Panc1 (cell line): ENCODE measurements at regions not wholly inside any gene's neighbourhood (a gene's known extent, or its start where the extent isn't known, plus 50 kb on each side); places are given as distances from the start of the nearest gene placed in this dataset.

ENCODE experiments used
- ATAC-seq: fragments of 200-7000 bp; cut with Tn5 transposase; 2 replicates; pipeline ENCODE4 v1.9.1; 2020; ENCODE audit warnings: mild to moderate bottlenecking, moderate library complexity
- BruUV-seq: library from RNA; stranded (reverse); fragments of 400-500 nt; replicated peaks from 2 replicates; lab custom pipeline; 2021; lab: Mats Ljungman, UMichigan
- CTCF ChIA-PET: fragments of 300-600 bp; sonication (Branson Sonifier 250); formaldehyde crosslinking; loops from one replicate; lab custom pipeline; 2022; ENCODE audit warnings: antibody characterized with exemption; lab: Charles Lee
- POLR2A ChIA-PET: fragments of 300-600 bp; sonication (Branson Sonifier 250); formaldehyde crosslinking; loops from one replicate; lab custom pipeline; 2022; ENCODE audit warnings: antibody characterized with exemption; lab: Charles Lee
- DNase-seq: peaks from one replicate; pipeline ENCODE4 v3.0.0-alpha.2; 2010; ENCODE audit warnings: low read depth, low spot score
- H3K27ac ChIP-seq: 2 replicates; pipeline ENCODE4 v1.5.1; 2011; ENCODE audit warnings: mild to moderate bottlenecking, low read length, inconsistent platforms
- H3K27me3 ChIP-seq: fragments of 200-500 bp; sonication (Bioruptor generic); 2 replicates; pipeline ENCODE4 v1.6.0; 2014; ENCODE audit warnings: low read length, inconsistent platforms; ENCODE audit not compliant: control insufficient read depth, insufficient read depth
- H3K36me3 ChIP-seq: fragments of 200-500 bp; sonication (Bioruptor generic); 2 replicates; pipeline ENCODE4 v1.5.1; 2014; ENCODE audit warnings: inconsistent platforms, mild to moderate bottlenecking, low read length, moderate library complexity; ENCODE audit not compliant: control insufficient read depth, insufficient read depth
- H3K4me1 ChIP-seq: 2 replicates; pipeline ENCODE4 v1.5.1; 2011; ENCODE audit warnings: inconsistent platforms, mild to moderate bottlenecking, low read length, moderate library complexity; ENCODE audit not compliant: control insufficient read depth, insufficient read depth
- H3K4me3 ChIP-seq, 2 experiments: 2 replicates each; pipeline ENCODE4 v1.5.1; 2011 to 2012; ENCODE audit warnings: low read depth in 2 of 2, low read length in 2 of 2, mild to moderate bottlenecking in 2 of 2, inconsistent platforms in 1 of 2, moderate library complexity in 1 of 2
- H3K9me3 ChIP-seq: fragments of 200-500 bp; sonication (Bioruptor generic); 2 replicates; pipeline ENCODE4 v1.5.1; 2014; ENCODE audit warnings: low read depth, mild to moderate bottlenecking, inconsistent platforms, low read length, moderate library complexity; ENCODE audit not compliant: control insufficient read depth, insufficient read depth
- CTCF ChIP-seq: fragments of 450-650 bp; IDR thresholded peaks from 2 replicates; pipeline ENCODE4 v1.5.1; 2017; ENCODE audit warnings: mild to moderate bottlenecking
- POLR2AphosphoS5 ChIP-seq: IDR thresholded peaks from 2 replicates; pipeline ENCODE4 v1.6.1; 2012; ENCODE audit warnings: mild to moderate bottlenecking, low read depth, low read length, moderate library complexity
- REST ChIP-seq, 2 experiments: IDR thresholded peaks; 2 replicates each; pipeline ENCODE4 v1.6.1; 2011 to 2012; ENCODE audit warnings: low read depth in 2 of 2, control low read depth in 1 of 2, low read length in 1 of 2, mild to moderate bottlenecking in 1 of 2, moderate library complexity in 1 of 2; ENCODE audit not compliant: insufficient read depth in 1 of 2
- SIN3A ChIP-seq: IDR thresholded peaks from 2 replicates; pipeline ENCODE4 v1.6.1; 2012; ENCODE audit warnings: low read depth, mild to moderate bottlenecking, low read length, moderate library complexity, borderline replicate concordance; ENCODE audit not compliant: insufficient read depth
- TCF7L2 ChIP-seq: IDR thresholded peaks from 2 replicates; pipeline ENCODE4 v1.6.1; 2011; ENCODE audit warnings: mild to moderate bottlenecking, low read depth, low read length, inconsistent platforms
- in situ Hi-C: cut with HindIII; loops from 2 replicates; pipeline ENCODE4 v1.10.0; 2016; ENCODE audit warnings: low sequenced_read_pairs, low pct_unique_long_range_greater_than_20kb
- intact Hi-C: fragments of 100-400 bp; cut with micrococcal nuclease; formaldehyde crosslinking; loops from one replicate; pipeline ENCODE4 v1.10.0; 2022; ENCODE audit not compliant: unreplicated experiment

GRCh38 chr12:113580437-113580836, 108.8 kb upstream of the LHX5 start:
- Histone ChIP-seq H3K27me3 (peaks cover 17% of the 10 kb centered on the region), H3K4me1 (no peaks in the 10 kb centered on the region), H3K27ac (no peak overlapping the region), H3K36me3 (no peaks in the 10 kb centered on the region), H3K9me3 (no peaks in the 10 kb centered on the region), H3K4me3 (no peak overlapping the region)
- intact Hi-C loops = no loop called here
- ChIA-PET POLR2A (interaction anchor here (0.6 kb wide), 1 partner anchor 1542 kb away, joined by 4 read pairs; no protein-coding TSS in a partner anchor), CTCF (no interaction called here)
- no peak for TF ChIP-seq SIN3A
- TF ChIP-seq REST (IDR thresholded peaks at IDR 0.05; ENCODE audit: insufficient read depth in 1 of 2, low read depth in 2 of 2, low read length in 1 of 2) = peak in 1 of 2 experiments; percentile 31; a peak in 1 of 4 replicates
- no peak for TF ChIP-seq TCF7L2
- ATAC-seq (no peak), DNase-seq (no peak)
- in situ Hi-C loops = no loop called here
- BruUV-seq = no TSS peak

GRCh38 chr12:113577464-113578129, 105.9 kb upstream of the LHX5 start:
- CTCF ChIA-PET = no interaction called here
- TF ChIP-seq TCF7L2 (no peak), CTCF (no peak), REST (IDR thresholded peaks at IDR 0.05; ENCODE audit: insufficient read depth in 1 of 2, low read depth in 2 of 2, low read length in 1 of 2) (no peak), POLR2AphosphoS5 (no peak), SIN3A (no peak)

More at GRCh38 chr12:113577464-113578129, 105.9 kb upstream of the LHX5 start:
- Histone ChIP-seq H3K27ac (no peak overlapping the region), H3K9me3 (no peaks in the 10 kb centered on the region), H3K4me3 (no peak overlapping the region), H3K36me3 (no peaks in the 10 kb centered on the region), H3K4me1 (no peaks in the 10 kb centered on the region), H3K27me3 (peaks cover 23% of the 10 kb centered on the region)
- BruUV-seq = no TSS peak
- ATAC-seq (no peak), DNase-seq (no peak)
- in situ Hi-C loops (no loop called here), intact Hi-C loops (no loop called here)
- POLR2A ChIA-PET = no interaction called here
